HG03097 (cell line): ENCODE measurements at regions not wholly inside any gene's neighbourhood (a gene's known extent, or its start where the extent isn't known, plus 50 kb on each side); places are given as distances from the start of the nearest gene placed in this dataset.

ENCODE experiments used
- ATAC-seq: cut with Tn5 transposase; IDR thresholded peaks from one replicate; pipeline ENCODE4 v1.9.1; 2021; ENCODE audit not compliant: unreplicated experiment, low FRiP score

DNA sequence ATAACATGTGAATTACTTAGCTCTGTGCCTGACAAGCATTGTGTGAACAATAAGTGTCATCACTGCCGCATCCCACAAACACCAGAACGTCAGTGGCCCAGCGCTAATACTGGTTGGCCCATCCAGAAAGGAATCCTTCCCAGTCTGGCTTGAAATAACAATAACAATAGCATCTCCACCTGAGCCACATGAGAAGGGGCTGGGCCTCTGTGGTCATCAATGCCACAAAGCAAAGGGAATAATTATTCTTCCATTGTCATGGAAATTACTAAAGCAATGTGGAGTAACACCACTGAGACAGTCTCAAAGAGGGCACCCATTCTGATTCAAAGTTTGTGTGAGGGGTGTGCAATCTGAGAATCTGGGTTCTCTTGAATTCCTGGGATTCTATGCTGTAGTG is 105.7 kb upstream of the INHBA start:
- ATAC-seq = no peak

GRCh38 chr7:41803569-41803968 is 100.7 kb upstream of the INHBA start:
- no peak for ATAC-seq

DNA sequence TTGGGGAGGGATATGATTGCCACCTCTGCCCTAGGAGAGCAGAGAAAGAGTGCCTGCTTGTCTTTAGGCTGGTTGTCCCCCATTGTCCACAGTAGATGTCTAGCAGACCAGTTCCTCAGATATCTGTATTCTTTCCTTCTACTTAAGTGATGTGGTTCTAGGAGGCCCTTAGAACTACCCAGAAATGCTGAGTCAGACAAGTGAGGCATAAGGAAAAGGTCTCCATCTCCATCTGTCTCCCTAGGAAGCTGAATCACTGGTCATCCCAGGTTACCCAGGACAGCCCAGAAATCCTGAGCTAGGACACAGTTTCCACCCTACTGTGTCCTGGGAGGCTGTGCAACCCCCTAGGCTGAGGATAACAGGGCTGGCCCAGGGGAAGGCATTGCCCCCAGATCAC is 93.4 kb upstream of the INHBA start:
- no peak for ATAC-seq

DNA sequence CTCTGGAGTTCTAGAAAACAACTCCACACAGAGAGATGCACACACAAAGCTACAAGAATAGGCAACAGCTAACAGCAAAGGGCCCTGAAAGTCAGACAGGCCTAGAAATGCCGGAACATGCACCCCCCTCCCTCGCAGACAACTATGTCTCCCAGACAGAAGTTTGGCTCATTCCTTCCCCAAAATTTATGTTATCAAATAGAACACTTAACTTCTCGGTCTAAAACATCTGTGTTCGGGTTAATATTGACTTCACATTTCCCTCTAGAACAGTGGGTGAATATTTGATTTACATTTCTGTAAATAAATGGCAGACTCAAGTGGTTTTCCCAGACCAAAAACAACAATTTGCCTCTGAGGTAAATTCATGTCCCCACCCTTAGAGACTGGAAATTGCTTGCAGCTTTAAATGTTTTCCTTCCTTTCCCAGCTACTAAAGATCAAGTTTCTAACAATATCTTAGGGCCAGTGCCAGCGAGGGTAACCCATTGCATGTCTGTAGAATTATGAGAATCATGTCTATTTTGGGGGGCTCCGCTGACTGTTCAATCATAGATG is 92.5 kb upstream of the INHBA start:
- no peak for ATAC-seq

DNA sequence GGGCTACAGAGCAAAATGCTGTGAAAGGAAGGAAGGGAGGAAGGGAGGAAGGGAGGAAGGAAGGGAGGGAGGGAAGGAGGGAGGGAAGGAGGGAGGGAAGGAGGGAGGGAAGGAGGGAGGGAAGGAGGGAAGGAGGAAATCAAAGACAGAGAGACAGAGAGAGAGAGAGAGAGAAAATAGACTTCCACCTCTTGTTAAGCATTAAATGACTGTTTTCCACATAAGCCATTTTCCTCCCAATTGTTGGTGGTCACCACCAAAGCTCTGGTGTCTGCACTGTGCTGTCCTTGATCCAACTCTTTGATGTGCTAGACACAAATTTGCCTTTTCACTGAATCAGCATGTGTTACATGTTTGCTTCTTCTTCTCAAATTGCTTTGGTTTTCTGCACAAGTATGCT is 90.7 kb upstream of the INHBA start:
- ATAC-seq = no peak

GRCh38 chr7:41792120-41792519 is 89.2 kb upstream of the INHBA start:
- ATAC-seq = no peak

- no peak for ATAC-seq
These were observed 85.7 kb upstream of the INHBA start for GRCh38 chr7:41788556-41788955.

DNA sequence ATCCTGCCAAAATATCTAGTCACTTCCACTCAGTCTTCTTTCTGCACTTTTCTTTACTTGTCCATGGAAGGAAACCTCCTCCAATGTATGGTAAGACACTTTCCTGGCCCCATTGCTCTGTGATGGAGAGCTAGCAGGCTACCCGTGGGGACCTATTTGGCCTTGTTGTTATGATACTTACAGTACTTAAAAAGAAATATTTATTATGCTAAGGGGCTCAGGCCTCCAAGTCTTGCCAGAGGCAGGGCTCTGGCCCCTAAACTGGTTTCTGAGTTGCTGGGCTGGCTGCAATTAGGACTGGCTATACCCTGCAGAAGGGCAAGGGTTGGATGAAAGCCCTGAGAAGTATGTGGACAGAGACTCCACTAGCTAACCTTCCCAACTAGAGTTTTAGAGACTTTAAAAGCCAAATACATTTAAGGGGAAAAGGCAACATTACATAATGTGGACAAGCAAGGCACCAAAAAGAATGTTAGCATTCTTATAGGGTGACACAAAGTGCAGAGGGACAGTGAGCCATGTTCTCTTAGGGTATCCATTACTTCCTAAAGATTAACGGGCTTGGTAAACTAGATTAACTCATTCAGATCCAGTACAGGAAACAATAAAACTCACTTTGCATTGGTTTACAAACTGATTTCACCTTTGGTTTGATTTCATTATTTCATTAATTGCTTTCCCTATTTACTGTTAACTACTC is 84.9 kb upstream of the INHBA start:
- ATAC-seq = no peak

DNA sequence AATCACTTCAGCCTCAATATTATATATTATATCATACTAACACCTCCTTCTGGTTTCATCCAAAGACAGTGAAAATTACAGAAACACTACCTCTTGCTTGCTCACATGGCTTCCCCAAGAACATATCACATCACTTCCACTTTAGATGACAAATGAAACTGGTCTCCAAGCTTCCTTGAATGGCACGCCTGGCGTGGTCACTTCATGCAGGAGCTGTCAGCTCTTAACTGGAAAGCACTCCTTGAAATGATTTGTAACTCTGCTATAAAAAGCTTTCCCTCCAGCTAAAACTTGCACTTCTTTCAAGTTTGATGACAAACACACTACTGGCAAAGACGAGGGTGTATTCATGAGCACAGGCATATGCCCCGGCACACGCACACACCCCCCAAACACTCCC is 84.1 kb upstream of the INHBA start:
- ATAC-seq = no peak

DNA sequence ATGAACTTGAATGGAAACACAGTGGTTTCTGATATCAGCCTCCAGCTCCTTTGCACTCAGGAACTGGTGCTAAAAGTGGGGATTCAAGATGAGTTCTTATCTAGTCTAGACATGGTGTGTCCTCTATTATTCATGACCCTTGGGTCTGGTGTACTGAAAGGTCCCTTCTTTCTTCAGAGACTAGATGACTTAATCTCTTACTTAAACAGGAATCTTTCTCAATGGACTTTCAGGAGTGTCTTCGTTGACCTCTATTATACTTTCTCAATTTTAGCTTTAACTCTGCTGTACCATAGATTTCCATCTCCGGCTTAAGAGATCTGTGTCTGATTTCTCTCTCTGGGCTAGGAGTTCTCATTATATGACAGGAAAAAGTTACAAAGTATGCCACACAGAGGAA is 83.5 kb upstream of the INHBA start:
- ATAC-seq = no peak

DNA sequence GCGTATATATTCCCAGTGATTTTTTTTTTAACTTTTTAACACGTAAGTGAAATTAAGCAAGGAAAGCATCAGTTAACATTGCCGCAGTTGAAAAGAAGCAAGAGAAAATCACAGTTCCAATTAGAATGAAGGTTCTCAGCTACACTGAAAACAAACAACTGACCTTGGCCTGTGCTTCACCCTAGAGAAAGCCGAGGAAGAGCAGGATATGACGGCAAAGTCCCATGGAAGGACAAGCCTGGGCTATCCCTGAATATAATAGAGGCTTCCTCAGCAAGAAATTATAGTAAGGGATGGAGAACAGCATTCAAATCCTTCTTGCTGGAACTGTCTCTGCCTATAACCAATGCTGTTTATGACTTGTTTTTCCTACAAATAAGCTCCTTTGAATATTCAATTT is 83.0 kb upstream of the INHBA start:
- no peak for ATAC-seq

DNA sequence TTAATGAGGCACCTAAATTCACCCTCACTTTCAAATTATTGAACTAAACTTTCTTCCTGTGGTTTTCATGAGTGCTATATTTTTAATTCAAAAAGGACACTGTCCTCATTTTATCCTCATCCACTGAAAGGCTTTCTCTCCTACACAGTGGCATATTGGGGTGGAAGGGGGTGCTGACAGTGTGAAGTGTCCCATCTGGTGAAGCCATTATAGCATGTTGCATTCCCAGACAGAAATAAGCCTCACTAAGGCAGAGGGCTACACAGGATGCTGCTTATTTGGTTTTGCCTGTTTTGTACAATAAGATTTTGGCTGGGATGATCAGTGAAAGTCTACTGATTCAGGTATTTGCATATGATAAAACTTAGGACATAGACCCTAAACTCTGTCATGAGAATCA is 82.4 kb upstream of the INHBA start:
- no peak for ATAC-seq

- no peak for ATAC-seq
These were observed 77.0 kb upstream of the INHBA start for GRCh38 chr7:41779918-41780317.

- no peak for ATAC-seq
These were observed 75.2 kb upstream of the INHBA start for GRCh38 chr7:41777894-41778596.

DNA sequence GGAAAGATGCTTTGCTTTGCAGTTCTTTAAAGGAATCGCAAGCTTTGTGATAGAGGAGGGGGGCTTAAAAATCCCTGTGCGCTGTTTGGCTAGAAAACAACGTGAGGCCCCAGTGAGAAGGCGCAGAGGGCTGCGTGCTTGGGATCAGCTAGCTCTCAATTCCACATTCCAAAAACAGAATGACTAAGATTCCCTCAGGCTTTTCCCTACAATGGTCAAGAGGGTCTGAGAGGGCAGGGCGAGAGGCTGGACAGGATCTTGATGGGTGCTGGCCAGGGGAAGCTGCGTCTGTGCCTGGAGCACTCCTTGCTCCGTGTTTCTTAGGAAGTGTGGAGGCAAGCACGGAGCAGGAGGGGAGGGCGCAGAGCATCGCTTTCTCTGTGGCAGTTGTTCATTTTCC is 72.1 kb upstream of the INHBA start:
- no peak for ATAC-seq

GRCh38 chr7:41773756-41774155 is 70.9 kb upstream of the INHBA start:
- no peak for ATAC-seq

DNA sequence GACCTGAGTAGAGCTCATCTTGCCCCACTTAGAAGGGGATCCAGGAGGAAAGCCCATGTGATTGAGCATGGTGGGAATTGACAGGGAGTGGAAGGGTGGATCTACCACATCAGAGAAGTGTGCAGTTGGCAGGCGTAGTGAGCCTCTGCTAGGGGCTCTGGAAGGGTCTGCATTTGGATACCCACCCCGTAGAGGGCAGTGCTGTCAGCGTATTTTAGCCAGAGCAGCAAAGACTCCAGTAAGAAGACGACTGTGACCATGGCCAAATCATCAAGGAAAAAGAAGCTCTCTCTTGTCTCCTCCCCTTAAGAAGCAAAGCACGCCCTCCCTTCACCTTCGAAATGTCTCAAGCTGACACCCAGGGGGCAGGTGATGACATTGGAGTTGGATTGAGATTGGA is 68.8 kb upstream of the INHBA start:
- no peak for ATAC-seq

GRCh38 chr7:41769162-41769561 is 66.3 kb upstream of the INHBA start:
- no peak for ATAC-seq

DNA sequence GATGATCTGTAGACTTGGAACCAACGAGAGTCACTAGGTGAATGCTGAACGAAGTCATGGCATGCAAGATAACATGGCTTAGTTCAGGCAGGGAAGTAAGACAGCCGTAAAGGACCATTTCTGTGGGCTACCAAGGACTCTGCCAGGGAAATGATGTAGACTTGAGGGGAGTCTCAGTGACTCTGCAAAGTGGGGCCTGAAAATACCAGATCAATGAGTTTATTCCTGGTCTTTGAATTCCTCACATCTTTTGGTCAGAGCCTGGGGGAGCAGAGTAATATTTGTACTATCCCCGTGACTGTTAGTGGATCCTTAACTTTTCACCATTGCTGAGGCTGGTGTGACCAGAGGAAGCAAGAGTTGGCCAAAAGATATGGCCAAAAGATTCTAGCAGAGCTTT is 60.7 kb upstream of the INHBA start:
- ATAC-seq = no peak

- no peak for ATAC-seq
These were observed 59.8 kb upstream of the INHBA start for GRCh38 chr7:41762641-41763040.

DNA sequence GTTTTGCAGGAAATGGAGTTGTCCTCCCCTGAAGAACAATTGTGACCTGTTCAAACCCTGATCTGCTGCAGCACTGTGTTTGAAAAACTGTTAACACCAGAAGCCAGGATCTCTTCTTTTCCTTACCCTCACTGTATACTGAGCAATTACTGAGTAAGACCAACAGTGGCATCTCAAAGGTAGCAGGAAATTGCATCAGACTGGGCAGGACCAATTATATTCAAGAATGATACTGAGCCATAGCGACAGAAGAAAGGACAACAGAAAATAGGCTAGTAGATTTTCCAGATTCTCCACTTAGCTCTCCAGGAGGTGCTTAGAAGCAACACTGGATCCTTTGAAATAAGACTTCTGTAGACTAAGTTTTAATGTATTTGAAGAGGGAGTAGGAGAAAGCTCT is 57.4 kb upstream of the INHBA start:
- ATAC-seq = no peak

- ATAC-seq = no peak
These were observed 55.4 kb upstream of the INHBA start for GRCh38 chr7:41758321-41758720.
